ENCODE measurements at regions not wholly inside any gene's neighbourhood (a gene's known extent, or its start where the extent isn't known, plus 50 kb on each side); places are given as distances from the start of the nearest gene placed in this dataset.

- DNase-seq: no peak
These were observed 478.7 kb upstream of the TCF4 start for GRCh38 chr18:56066524-56067213.

GRCh38 chr18:56065086-56065485, 477.1 kb upstream of the TCF4 start:
- no peak for DNase-seq

- DNase-seq: no peak
These were observed 474.9 kb upstream of the TCF4 start for GRCh38 chr18:56062931-56063330.

- no peak for DNase-seq
These were observed 473.1 kb upstream of the TCF4 start for GRCh38 chr18:56060967-56061541.

GRCh38 chr18:56052202-56052601, 464.2 kb upstream of the TCF4 start:
- no peak for DNase-seq

- DNase-seq: no peak
These were observed 456.2 kb upstream of the TCF4 start for GRCh38 chr18:56044239-56044638.

- DNase-seq: no peak
These were observed 455.7 kb upstream of the TCF4 start for GRCh38 chr18:56043641-56044061.

GRCh38 chr18:56042915-56043536, 455.0 kb upstream of the TCF4 start:
- DNase-seq: no peak

GRCh38 chr18:56038171-56039030, 450.4 kb upstream of the TCF4 start:
- DNase-seq: no peak

- DNase-seq: no peak
These were observed 448.7 kb upstream of the TCF4 start for GRCh38 chr18:56036741-56037140.

GRCh38 chr18:56035546-56035945, 447.6 kb upstream of the TCF4 start:
- no peak for DNase-seq

GRCh38 chr18:56034949-56035348, 447.0 kb upstream of the TCF4 start:
- no peak for DNase-seq

GRCh38 chr18:56030060-56030459, 442.1 kb upstream of the TCF4 start:
- DNase-seq: no peak

GRCh38 chr18:56028514-56028913, 440.5 kb upstream of the TCF4 start:
- DNase-seq: no peak

GRCh38 chr18:56026509-56026908, 438.5 kb upstream of the TCF4 start:
- DNase-seq: no peak

- no peak for DNase-seq
These were observed 433.8 kb upstream of the TCF4 start for GRCh38 chr18:56021809-56022195.

- no peak for DNase-seq
These were observed 433.3 kb upstream of the TCF4 start for GRCh38 chr18:56021136-56021808.

GRCh38 chr18:56019908-56020307, 431.9 kb upstream of the TCF4 start:
- DNase-seq: no peak

- DNase-seq: no peak
These were observed 431.2 kb upstream of the TCF4 start for GRCh38 chr18:56019156-56019555.

GRCh38 chr18:56009411-56009810, 421.4 kb upstream of the TCF4 start:
- DNase-seq: no peak

GRCh38 chr18:56003720-56004088, 415.7 kb upstream of the TCF4 start:
- no peak for DNase-seq

GRCh38 chr18:56003009-56003719, 415.2 kb upstream of the TCF4 start:
- DNase-seq: no peak
